ENCODE measurements at regions not wholly inside any gene's neighbourhood (a gene's known extent, or its start where the extent isn't known, plus 50 kb on each side); places are given as distances from the start of the nearest gene placed in this dataset.

DNA sequence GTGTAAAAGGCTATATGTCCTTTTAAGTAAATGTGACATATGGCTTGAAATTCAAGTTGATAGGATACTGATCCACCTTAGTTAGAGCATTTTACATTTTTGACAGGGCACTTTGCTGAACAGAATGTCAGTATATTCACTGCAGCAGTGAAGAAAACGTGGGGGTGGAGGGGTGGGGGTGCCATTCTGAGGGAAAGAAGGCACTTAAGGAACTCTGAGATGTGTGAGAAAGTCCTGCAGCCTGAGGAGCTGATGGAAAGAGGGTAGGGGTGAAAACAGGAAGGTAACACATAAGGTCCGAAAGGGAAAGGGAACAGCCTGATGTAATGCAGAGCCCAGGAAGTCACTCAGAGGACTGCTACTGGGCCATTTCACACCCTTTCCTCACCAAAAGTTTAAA lies 265.5 kb upstream of the GRIP1 start:
- ATAC-seq (ENCODE audit: insufficient read depth, low read depth) (no peak), DNase-seq (no peak)
- Histone ChIP-seq H3K9ac (ENCODE audit: low read depth, low read length) (no peak overlapping the region), H3K9me3 (ENCODE audit: insufficient read depth, low read length, severe bottlenecking) (no peaks in the 10 kb centered on the region), H3K36me3 (ENCODE audit: insufficient read depth, low read length) (no peaks in the 10 kb centered on the region), H3K79me2 (ENCODE audit: insufficient read depth, low read length) (no peaks in the 10 kb centered on the region), H3K27me3 (ENCODE audit: insufficient read depth, low read length, poor library complexity) (no peaks in the 10 kb centered on the region), H2AFZ (ENCODE audit: low read depth, low read length) (no peak overlapping the region), H3K4me2 (ENCODE audit: insufficient read depth, low read length) (no peak overlapping the region), H4K20me1 (ENCODE audit: insufficient read depth, low read length) (no peaks in the 10 kb centered on the region), H3K4me1 (ENCODE audit: insufficient read depth, low read length) (no peaks in the 10 kb centered on the region), H3K4me3 (ENCODE audit: low read depth in 1 of 2, low read length in 2 of 2) (no peak overlapping the region), H3K27ac (ENCODE audit: low read length) (no peak overlapping the region)
- TF ChIP-seq EZH2 (IDR thresholded peaks at IDR 0.05; ENCODE audit: borderline replicate concordance, low read depth, low read length, severe bottlenecking): no peak
- TF ChIP-seq, protein P1, sequence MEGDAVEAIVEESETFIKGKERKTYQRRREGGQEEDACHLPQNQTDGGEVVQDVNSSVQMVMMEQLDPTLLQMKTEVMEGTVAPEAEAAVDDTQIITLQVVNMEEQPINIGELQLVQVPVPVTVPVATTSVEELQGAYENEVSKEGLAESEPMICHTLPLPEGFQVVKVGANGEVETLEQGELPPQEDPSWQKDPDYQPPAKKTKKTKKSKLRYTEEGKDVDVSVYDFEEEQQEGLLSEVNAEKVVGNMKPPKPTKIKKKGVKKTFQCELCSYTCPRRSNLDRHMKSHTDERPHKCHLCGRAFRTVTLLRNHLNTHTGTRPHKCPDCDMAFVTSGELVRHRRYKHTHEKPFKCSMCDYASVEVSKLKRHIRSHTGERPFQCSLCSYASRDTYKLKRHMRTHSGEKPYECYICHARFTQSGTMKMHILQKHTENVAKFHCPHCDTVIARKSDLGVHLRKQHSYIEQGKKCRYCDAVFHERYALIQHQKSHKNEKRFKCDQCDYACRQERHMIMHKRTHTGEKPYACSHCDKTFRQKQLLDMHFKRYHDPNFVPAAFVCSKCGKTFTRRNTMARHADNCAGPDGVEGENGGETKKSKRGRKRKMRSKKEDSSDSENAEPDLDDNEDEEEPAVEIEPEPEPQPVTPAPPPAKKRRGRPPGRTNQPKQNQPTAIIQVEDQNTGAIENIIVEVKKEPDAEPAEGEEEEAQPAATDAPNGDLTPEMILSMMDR (IDR thresholded peaks at IDR 0.05; ENCODE audit: borderline replicate concordance, extremely low read depth, low read length, poor library complexity, severe bottlenecking): no peak

DNA sequence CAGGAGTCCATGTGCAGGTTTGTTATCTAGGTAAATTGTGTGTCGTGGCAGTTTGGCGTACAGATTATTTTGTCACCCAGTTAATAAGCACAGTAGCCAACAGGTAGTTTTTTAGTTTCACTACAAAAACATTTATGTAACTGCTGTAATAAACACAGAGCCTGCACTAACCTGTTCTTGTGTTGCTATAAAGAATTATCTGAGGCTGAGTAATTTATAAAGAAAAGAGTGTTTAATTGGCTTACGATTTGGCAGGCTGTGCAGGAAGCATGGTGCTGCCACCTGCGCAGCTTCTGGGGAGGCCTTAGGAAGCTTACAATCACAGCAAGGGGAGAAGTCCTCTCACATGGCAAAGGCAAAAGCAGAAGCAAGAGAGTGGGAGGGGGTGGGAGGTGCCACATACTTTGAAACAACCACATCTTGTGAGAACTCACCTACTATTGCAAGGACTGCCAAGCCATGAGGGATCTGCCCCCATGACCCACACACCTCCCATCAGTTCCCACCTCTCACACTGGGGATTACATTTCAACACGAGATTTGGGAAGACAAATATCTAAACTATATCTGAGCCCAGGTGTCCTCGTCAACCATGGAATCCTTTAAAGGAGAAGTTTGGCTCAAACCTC lies 266.4 kb upstream of the GRIP1 start:
- Histone ChIP-seq H2AFZ (ENCODE audit: low read depth, low read length) (no peak overlapping the region), H3K9me3 (ENCODE audit: insufficient read depth, low read length, severe bottlenecking) (no peaks in the 10 kb centered on the region), H3K27ac (ENCODE audit: low read length) (no peak overlapping the region), H3K27me3 (ENCODE audit: insufficient read depth, low read length, poor library complexity) (no peaks in the 10 kb centered on the region), H4K20me1 (ENCODE audit: insufficient read depth, low read length) (no peaks in the 10 kb centered on the region), H3K4me2 (ENCODE audit: insufficient read depth, low read length) (no peak overlapping the region), H3K4me1 (ENCODE audit: insufficient read depth, low read length) (no peaks in the 10 kb centered on the region), H3K4me3 (ENCODE audit: low read depth in 1 of 2, low read length in 2 of 2) (no peak overlapping the region), H3K9ac (ENCODE audit: low read depth, low read length) (no peak overlapping the region), H3K79me2 (ENCODE audit: insufficient read depth, low read length) (no peaks in the 10 kb centered on the region), H3K36me3 (ENCODE audit: insufficient read depth, low read length) (no peaks in the 10 kb centered on the region)
- ATAC-seq (ENCODE audit: insufficient read depth, low read depth) (no peak), DNase-seq (no peak)
- no peak for TF ChIP-seq EZH2 (IDR thresholded peaks at IDR 0.05; ENCODE audit: borderline replicate concordance, low read depth, low read length, severe bottlenecking)
- TF ChIP-seq, protein P1 (IDR thresholded peaks at IDR 0.05; ENCODE audit: borderline replicate concordance, extremely low read depth, low read length, poor library complexity, severe bottlenecking): no peak

DNA sequence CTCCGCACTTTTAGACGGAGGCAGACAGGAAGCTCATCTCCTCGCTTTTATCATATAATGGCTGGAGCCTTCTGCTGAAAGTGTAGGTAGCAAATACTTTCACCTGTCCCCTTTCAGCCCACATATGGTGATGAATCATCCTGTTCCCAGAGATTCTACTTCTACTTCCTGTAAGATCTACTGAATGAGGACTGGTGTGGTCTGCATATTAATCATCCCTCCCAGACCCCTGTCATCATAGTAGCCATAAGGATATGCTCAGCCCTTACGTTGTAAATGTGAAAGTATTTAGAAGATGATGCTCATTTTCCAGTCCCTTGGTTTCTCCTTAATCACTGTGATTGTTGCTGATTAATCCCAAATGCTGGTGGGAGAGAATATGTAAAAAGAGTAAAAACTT lies 268.2 kb upstream of the GRIP1 start:
- Histone ChIP-seq H3K27ac (ENCODE audit: low read length) (no peak overlapping the region), H3K4me2 (ENCODE audit: insufficient read depth, low read length) (no peak overlapping the region), H4K20me1 (ENCODE audit: insufficient read depth, low read length) (no peaks in the 10 kb centered on the region), H3K4me1 (ENCODE audit: insufficient read depth, low read length) (no peaks in the 10 kb centered on the region), H3K27me3 (ENCODE audit: insufficient read depth, low read length, poor library complexity) (no peaks in the 10 kb centered on the region), H3K9ac (ENCODE audit: low read depth, low read length) (no peak overlapping the region), H3K4me3 (ENCODE audit: low read depth in 1 of 2, low read length in 2 of 2) (no peak overlapping the region), H2AFZ (ENCODE audit: low read depth, low read length) (no peak overlapping the region), H3K79me2 (ENCODE audit: insufficient read depth, low read length) (no peaks in the 10 kb centered on the region), H3K36me3 (ENCODE audit: insufficient read depth, low read length) (no peaks in the 10 kb centered on the region), H3K9me3 (ENCODE audit: insufficient read depth, low read length, severe bottlenecking) (no peaks in the 10 kb centered on the region)
- DNase-seq: no peak
- TF ChIP-seq EZH2 (IDR thresholded peaks at IDR 0.05; ENCODE audit: borderline replicate concordance, low read depth, low read length, severe bottlenecking): no peak
- TF ChIP-seq, protein P1 (IDR thresholded peaks at IDR 0.05; ENCODE audit: borderline replicate concordance, extremely low read depth, low read length, poor library complexity, severe bottlenecking): no peak
- no peak for ATAC-seq (ENCODE audit: insufficient read depth, low read depth)
